GM18517 (cell line): ENCODE measurements at regions not wholly inside any gene's neighbourhood (a gene's known extent, or its start where the extent isn't known, plus 50 kb on each side); places are given as distances from the start of the nearest gene placed in this dataset.
"Not testable (repeated sequence)": the region's sequence is repeated elsewhere in the genome, so short reads cannot be mapped to it uniquely, and the experiment has no call there.

Source experiments
- ATAC-seq: cut with Tn5 transposase; IDR thresholded peaks from one replicate; pipeline ENCODE4 v1.9.1; 2021; ENCODE audit warnings: mild to moderate bottlenecking, moderate library complexity; ENCODE audit not compliant: unreplicated experiment

GRCh38 chr11:29495676-29496075 lies 521.2 kb downstream of the KCNA4 start:
- ATAC-seq: no peak

GRCh38 chr11:29490938-29491337 lies 525.9 kb downstream of the KCNA4 start:
- no peak for ATAC-seq

- no peak for ATAC-seq
These were observed 530.5 kb downstream of the KCNA4 start for GRCh38 chr11:29486301-29486700.

GRCh38 chr11:29485641-29486040 lies 531.2 kb downstream of the KCNA4 start:
- ATAC-seq: no peak

GRCh38 chr11:29484548-29484947 lies 532.3 kb downstream of the KCNA4 start:
- ATAC-seq: no peak

GRCh38 chr11:29483831-29484230 lies 533.0 kb downstream of the KCNA4 start:
- ATAC-seq: no peak

- no peak for ATAC-seq
These were observed 534.3 kb downstream of the KCNA4 start for GRCh38 chr11:29482510-29482909.

GRCh38 chr11:29481738-29482137 lies 535.1 kb downstream of the KCNA4 start:
- no peak for ATAC-seq

GRCh38 chr11:29480981-29481380 lies 535.8 kb downstream of the KCNA4 start:
- ATAC-seq: no peak

GRCh38 chr11:29458252-29458651 lies 558.6 kb downstream of the KCNA4 start:
- ATAC-seq: no peak

- no peak for ATAC-seq
These were observed 564.7 kb downstream of the KCNA4 start for GRCh38 chr11:29452146-29452545.

- ATAC-seq: no peak
These were observed 567.4 kb downstream of the KCNA4 start for GRCh38 chr11:29449281-29450074.

- ATAC-seq: no peak
These were observed 568.5 kb downstream of the KCNA4 start for GRCh38 chr11:29448246-29448877.

GRCh38 chr11:29447821-29448220 lies 569.0 kb downstream of the KCNA4 start:
- ATAC-seq: no peak

GRCh38 chr11:29446132-29446531 lies 570.7 kb downstream of the KCNA4 start:
- ATAC-seq: no peak

GRCh38 chr11:29445191-29445590 lies 571.6 kb downstream of the KCNA4 start:
- ATAC-seq: not testable (repeated sequence)

GRCh38 chr11:29438815-29439214 lies 578.0 kb downstream of the KCNA4 start:
- no peak for ATAC-seq

GRCh38 chr11:29435421-29435820 lies 581.4 kb downstream of the KCNA4 start:
- ATAC-seq: no peak

GRCh38 chr11:29432719-29433325 lies 584.0 kb downstream of the KCNA4 start:
- ATAC-seq: no peak

GRCh38 chr11:29405305-29405704 lies 611.5 kb downstream of the KCNA4 start:
- no peak for ATAC-seq

- ATAC-seq: no peak
These were observed 621.2 kb downstream of the KCNA4 start for GRCh38 chr11:29395555-29396072.

GRCh38 chr11:29389793-29390192 lies 627.0 kb downstream of the KCNA4 start:
- no peak for ATAC-seq
